ENCODE measurements at regions not wholly inside any gene's neighbourhood (a gene's known extent, or its start where the extent isn't known, plus 50 kb on each side); places are given as distances from the start of the nearest gene placed in this dataset.
A peak's percentile ranks its signal among the peaks of the same experiment; 100 is the strongest.

GRCh38 chr6:159633196-159633595 lies 59.8 kb downstream of the SOD2 start:
- Mint-ChIP-seq H3K27ac (no peak overlapping the region), H3K9me3 (peaks cover 2 to 8% of the 10 kb centered on the region in 2 experiments; a peak in 4 of 5 replicates), H3K27me3 (ENCODE audit: low read depth) (no peaks in the 10 kb centered on the region), H3K4me1 (peaks cover 0 to 9% of the 10 kb centered on the region in 2 experiments; a peak in 2 of 4 replicates), H3K4me3 (no peak overlapping the region), H3K36me3 (ENCODE audit: insufficient read depth in 1 of 3, low read depth in 3 of 3) (no peaks in the 10 kb centered on the region; a peak in 1 of 7 replicates)
- H3K23me2 ChIP-seq (ENCODE audit: insufficient read length, low read depth, low read length, poor library complexity, severe bottlenecking), result no peaks in the 10 kb centered on the region
- H2AK5ac ChIP-seq (ENCODE audit: insufficient read length, low read length), result no peak overlapping the region
- no peak overlapping the region for H2BK12ac ChIP-seq (ENCODE audit: insufficient read length, low read depth, low read length)
- TF ChIP-seq, protein P1, sequence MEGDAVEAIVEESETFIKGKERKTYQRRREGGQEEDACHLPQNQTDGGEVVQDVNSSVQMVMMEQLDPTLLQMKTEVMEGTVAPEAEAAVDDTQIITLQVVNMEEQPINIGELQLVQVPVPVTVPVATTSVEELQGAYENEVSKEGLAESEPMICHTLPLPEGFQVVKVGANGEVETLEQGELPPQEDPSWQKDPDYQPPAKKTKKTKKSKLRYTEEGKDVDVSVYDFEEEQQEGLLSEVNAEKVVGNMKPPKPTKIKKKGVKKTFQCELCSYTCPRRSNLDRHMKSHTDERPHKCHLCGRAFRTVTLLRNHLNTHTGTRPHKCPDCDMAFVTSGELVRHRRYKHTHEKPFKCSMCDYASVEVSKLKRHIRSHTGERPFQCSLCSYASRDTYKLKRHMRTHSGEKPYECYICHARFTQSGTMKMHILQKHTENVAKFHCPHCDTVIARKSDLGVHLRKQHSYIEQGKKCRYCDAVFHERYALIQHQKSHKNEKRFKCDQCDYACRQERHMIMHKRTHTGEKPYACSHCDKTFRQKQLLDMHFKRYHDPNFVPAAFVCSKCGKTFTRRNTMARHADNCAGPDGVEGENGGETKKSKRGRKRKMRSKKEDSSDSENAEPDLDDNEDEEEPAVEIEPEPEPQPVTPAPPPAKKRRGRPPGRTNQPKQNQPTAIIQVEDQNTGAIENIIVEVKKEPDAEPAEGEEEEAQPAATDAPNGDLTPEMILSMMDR (conservative IDR thresholded peaks at IDR 0.05), result peak; percentile 76
- H2BK15ac ChIP-seq (ENCODE audit: low read depth, low read length), result no peak overlapping the region
- H3K56ac ChIP-seq (ENCODE audit: insufficient read length, low read depth, low read length), result no peak overlapping the region
- no peaks in the 10 kb centered on the region for H3K79me1 ChIP-seq (ENCODE audit: insufficient read depth, low read depth, low read length, poor library complexity, severe bottlenecking)
- H4K8ac ChIP-seq (replicated peaks; ENCODE audit: insufficient read length, low read depth, low read length), result no peak overlapping the region
- no peak overlapping the region for H3K4me2 ChIP-seq (ENCODE audit: insufficient read depth, insufficient read length, low read length)
- no peak overlapping the region for H3K9ac ChIP-seq (ENCODE audit: extremely low read depth, insufficient read length, low read length)
- no peak overlapping the region for H2BK120ac ChIP-seq (ENCODE audit: low read depth, low read length, poor library complexity, severe bottlenecking)
- no peak overlapping the region for H2AFZ ChIP-seq (ENCODE audit: low read length)
- no peak overlapping the region for H3K27ac ChIP-seq (ENCODE audit: insufficient read length, low read depth, low read length)
- no peak overlapping the region for H3K23ac ChIP-seq (ENCODE audit: insufficient read length, low read depth, low read length)
- no peaks in the 10 kb centered on the region for H4K20me1 ChIP-seq (ENCODE audit: control insufficient read depth, insufficient read depth, insufficient read length)
- no CpG with 5 or more reads among the region's 5 CpGs for WGBS (ENCODE audit: extremely low coverage, insufficient read length, low lambda C conversion rate)
- no peak overlapping the region for H2BK5ac ChIP-seq (ENCODE audit: insufficient read length, low read length)
- no peak overlapping the region for H3K4ac ChIP-seq (ENCODE audit: low read depth, low read length)
- H4K5ac ChIP-seq (ENCODE audit: insufficient read length, low read depth, low read length), result no peak overlapping the region
- no peaks in the 10 kb centered on the region; the same call in 1 of the 2 replicates for H3K4me1 ChIP-seq (ENCODE audit: insufficient read depth, low read length)
- no peak overlapping the region for H3K18ac ChIP-seq (ENCODE audit: insufficient read length, low read depth, low read length)
- no peak overlapping the region for H4K91ac ChIP-seq (ENCODE audit: insufficient read length, low read depth, low read length)
- no peak overlapping the region for H3T11ph ChIP-seq (ENCODE audit: low read length)
- no peak overlapping the region for H2BK20ac ChIP-seq (ENCODE audit: low read depth, low read length, poor library complexity, severe bottlenecking)
- no peak for DNase-seq
- H3K9me3 ChIP-seq (ENCODE audit: control insufficient read depth, low read depth, low read length), result no peaks in the 10 kb centered on the region
- H3K27me3 ChIP-seq (ENCODE audit: insufficient read depth, low read length), result no peaks in the 10 kb centered on the region
- no peak overlapping the region for H3K14ac ChIP-seq (ENCODE audit: insufficient read depth, low read length)
- H3K79me2 ChIP-seq (ENCODE audit: insufficient read depth, low read length), result no peaks in the 10 kb centered on the region

All from H9 (cell line).